GM19023 (cell line): ENCODE measurements at regions not wholly inside any gene's neighbourhood (a gene's known extent, or its start where the extent isn't known, plus 50 kb on each side); places are given as distances from the start of the nearest gene placed in this dataset.

Experiments used
- ATAC-seq: cut with Tn5 transposase; IDR thresholded peaks from one replicate; pipeline ENCODE4 v1.9.1; 2021; ENCODE audit warnings: mild to moderate bottlenecking, moderate library complexity; ENCODE audit not compliant: unreplicated experiment

DNA sequence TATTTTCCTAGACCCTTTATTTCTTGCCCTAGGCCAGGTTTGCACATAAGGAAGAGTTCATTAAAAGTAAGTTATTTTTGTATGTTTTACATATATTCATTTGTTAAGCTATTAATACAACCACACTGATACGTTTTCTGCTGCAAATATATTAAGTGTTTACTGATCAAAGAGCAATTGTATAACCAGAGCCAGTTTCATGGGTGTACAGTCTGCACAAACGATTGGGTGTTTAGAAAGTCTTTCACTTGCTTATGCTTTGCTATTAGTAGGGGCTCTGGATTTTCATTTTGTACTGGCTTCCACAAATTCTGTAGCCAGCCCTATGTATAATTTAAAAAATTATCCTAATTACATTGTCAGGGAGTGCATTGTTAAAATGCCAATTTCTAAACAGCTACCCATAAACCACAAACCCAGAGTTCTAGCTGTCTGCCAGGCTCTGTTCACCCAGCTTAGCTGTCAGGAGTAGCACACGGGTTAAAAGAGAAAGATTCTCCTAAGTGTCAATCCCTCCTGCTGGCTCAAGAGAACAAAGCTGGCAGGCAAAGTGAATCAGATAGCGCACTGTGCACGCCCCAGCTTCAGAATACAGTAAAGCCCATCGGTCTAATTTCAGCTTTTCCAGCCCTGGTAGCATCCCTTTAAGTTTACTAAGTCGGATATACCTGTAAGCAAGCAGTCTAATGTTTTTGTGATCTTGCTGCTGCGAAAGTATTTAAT lies 151.0 kb upstream of the LMO3 start:
- no peak for ATAC-seq

DNA sequence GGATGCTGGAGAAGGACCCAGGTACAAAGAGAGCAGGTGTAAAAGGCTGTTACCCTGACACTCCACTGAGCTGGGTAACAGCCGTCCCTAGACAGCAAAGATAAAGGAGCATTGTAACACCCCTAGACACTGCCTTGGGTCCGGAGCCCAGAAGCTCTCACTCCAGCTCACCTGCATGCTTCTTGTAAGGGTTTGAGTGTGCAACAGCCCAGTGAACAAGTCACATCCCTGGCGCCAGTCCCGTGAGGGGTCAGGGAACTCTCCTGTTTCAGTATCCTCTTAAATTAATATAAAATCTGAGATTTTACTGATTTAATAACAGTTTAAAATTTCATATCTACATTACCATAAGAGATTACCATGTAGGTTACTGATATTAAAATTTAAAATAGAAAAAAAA lies 124.8 kb upstream of the LMO3 start:
- no peak for ATAC-seq

DNA sequence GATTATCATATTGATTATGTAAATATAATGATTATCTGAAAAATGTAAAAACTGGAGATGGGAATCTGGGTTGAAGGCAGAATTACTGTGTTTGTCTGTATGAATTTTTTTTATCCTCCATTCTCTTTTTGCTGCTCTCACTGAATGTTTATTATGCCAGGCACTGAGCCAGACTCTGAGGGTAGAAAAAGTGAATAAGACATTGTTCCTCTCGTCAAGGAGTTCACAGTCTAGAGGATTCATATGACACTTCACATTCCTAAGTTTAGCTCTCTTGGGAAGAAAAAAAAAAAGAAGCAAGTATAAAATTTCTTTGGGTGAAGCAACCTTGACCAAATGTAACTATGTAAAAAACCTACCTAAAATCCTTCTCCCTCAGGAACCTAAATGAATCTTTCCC lies 120.9 kb upstream of the LMO3 start:
- no peak for ATAC-seq

DNA sequence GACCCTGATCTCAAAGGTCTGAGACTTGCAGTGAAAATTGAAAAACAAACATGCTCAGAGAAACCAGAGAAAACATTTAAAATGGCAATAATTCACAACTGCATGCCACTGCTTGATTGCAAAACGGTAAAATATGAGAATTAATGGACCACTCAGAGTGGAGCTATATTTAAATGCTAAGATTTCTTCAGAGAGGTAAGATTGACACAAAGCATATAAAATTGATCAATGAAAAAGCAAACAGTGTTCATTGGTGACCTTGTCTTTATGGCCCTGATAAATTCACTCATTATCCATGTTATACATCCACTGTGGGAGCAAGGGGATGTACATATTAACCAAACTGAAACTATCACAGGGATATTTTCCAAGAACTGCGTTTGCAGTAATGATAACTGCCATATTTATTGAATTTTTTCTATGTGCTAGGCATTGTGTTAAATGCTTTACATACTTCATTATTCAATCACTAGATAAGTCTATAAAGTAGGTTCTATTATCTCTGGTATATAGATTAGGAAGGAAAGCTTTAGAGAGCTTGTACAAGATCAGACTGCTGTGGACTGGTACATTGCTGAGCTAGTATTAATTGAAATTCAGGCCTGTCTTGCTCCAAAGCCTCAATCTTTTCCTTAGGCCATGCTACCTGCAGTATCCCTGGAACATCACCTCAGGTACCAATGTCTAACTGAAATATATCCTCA lies 113.9 kb upstream of the LMO3 start:
- no peak for ATAC-seq

GRCh38 chr12:16716928-16717327 lies 111.0 kb upstream of the LMO3 start:
- no peak for ATAC-seq

- no peak for ATAC-seq
Measured at GRCh38 chr12:16692099-16692498, 86.1 kb upstream of the LMO3 start.

GRCh38 chr12:16691624-16692023 lies 85.7 kb upstream of the LMO3 start:
- no peak for ATAC-seq

DNA sequence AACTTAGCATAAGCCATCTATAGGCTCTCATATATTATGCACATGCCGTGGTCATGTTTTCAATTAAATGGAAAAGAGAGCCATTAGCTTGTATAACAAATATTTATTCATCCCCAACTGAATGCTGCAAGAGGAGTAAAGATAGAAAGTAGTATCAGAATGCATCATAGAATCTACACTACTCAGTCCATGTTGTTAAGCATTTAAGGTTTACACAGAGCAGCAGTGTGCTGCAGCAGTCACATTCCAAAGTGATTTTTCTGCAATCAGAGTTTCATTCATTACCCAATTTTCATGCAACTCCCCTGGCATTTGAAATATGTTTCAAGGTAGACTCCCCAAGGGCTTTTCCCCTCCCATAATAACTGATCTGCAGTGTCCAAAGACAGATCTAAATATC lies 82.2 kb upstream of the LMO3 start:
- ATAC-seq: no peak

GRCh38 chr12:16685107-16685506 lies 79.1 kb upstream of the LMO3 start:
- no peak for ATAC-seq

DNA sequence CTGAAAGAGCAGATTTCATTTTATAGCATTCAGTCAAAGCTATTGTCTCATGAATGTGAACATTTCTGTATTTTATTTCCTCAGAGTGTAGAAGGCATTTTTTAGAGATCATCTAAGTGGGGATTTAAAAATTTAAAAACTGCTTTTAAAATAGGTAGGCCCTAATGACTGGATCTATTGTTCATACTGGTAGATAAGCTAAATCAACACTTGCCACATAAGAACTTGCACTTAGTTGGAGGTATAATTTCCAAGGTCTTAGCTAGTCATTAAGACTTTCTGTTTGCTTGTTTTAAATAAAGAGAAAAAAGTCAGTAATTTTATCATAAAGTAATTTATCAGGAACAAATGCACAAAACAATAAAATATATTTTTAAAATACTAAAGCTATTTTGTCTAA lies 75.2 kb upstream of the LMO3 start:
- ATAC-seq: no peak

- ATAC-seq: no peak
Measured at GRCh38 chr12:16675438-16675837, 69.5 kb upstream of the LMO3 start.

DNA sequence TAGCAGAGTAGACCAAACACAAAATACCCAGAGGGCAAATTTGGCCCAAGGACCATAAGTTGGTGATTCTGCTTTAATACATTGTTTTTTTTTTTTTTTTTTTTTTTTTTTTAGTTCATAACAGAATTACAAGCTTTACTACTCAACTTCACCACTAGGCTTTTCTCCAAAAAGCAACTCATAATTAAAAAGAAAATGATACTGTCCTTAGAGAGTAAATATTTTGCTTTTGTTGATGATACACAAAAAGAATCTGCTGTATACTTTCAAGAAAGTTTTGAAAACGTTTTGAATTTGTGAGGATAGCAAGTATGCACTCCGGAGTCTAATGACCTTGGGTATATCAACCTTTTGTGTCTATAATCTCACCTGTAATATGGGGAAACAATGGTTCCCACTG lies 68.9 kb upstream of the LMO3 start:
- ATAC-seq: no peak

- no peak for ATAC-seq
Measured at GRCh38 chr12:16670456-16671050, 64.6 kb upstream of the LMO3 start.

GRCh38 chr12:16669756-16670155 lies 63.8 kb upstream of the LMO3 start:
- no peak for ATAC-seq

GRCh38 chr12:16668198-16668597 lies 62.2 kb upstream of the LMO3 start:
- ATAC-seq: no peak

- no peak for ATAC-seq
Measured at GRCh38 chr12:16658699-16659098, 52.7 kb upstream of the LMO3 start.
